Panc1 (cell line): ENCODE measurements at regions not wholly inside any gene's neighbourhood (a gene's known extent, or its start where the extent isn't known, plus 50 kb on each side); places are given as distances from the start of the nearest gene placed in this dataset.

ENCODE experiments used
- ATAC-seq: fragments of 200-7000 bp; cut with Tn5 transposase; 2 replicates; pipeline ENCODE4 v1.9.1; 2020; ENCODE audit warnings: mild to moderate bottlenecking, moderate library complexity
- BruUV-seq: library from RNA; stranded (reverse); fragments of 400-500 nt; replicated peaks from 2 replicates; lab custom pipeline; 2021; lab: Mats Ljungman, UMichigan
- CTCF ChIA-PET: fragments of 300-600 bp; sonication (Branson Sonifier 250); formaldehyde crosslinking; loops from one replicate; lab custom pipeline; 2022; ENCODE audit warnings: antibody characterized with exemption; lab: Charles Lee
- POLR2A ChIA-PET: fragments of 300-600 bp; sonication (Branson Sonifier 250); formaldehyde crosslinking; loops from one replicate; lab custom pipeline; 2022; ENCODE audit warnings: antibody characterized with exemption; lab: Charles Lee
- DNase-seq: peaks from one replicate; pipeline ENCODE4 v3.0.0-alpha.2; 2010; ENCODE audit warnings: low read depth, low spot score
- H3K27ac ChIP-seq: 2 replicates; pipeline ENCODE4 v1.5.1; 2011; ENCODE audit warnings: mild to moderate bottlenecking, low read length, inconsistent platforms
- H3K27me3 ChIP-seq: fragments of 200-500 bp; sonication (Bioruptor generic); 2 replicates; pipeline ENCODE4 v1.6.0; 2014; ENCODE audit warnings: low read length, inconsistent platforms; ENCODE audit not compliant: control insufficient read depth, insufficient read depth
- H3K36me3 ChIP-seq: fragments of 200-500 bp; sonication (Bioruptor generic); 2 replicates; pipeline ENCODE4 v1.5.1; 2014; ENCODE audit warnings: inconsistent platforms, mild to moderate bottlenecking, low read length, moderate library complexity; ENCODE audit not compliant: control insufficient read depth, insufficient read depth
- H3K4me1 ChIP-seq: 2 replicates; pipeline ENCODE4 v1.5.1; 2011; ENCODE audit warnings: inconsistent platforms, mild to moderate bottlenecking, low read length, moderate library complexity; ENCODE audit not compliant: control insufficient read depth, insufficient read depth
- H3K4me3 ChIP-seq, 2 experiments: 2 replicates each; pipeline ENCODE4 v1.5.1; 2011 to 2012; ENCODE audit warnings: low read depth in 2 of 2, low read length in 2 of 2, mild to moderate bottlenecking in 2 of 2, inconsistent platforms in 1 of 2, moderate library complexity in 1 of 2
- H3K9me3 ChIP-seq: fragments of 200-500 bp; sonication (Bioruptor generic); 2 replicates; pipeline ENCODE4 v1.5.1; 2014; ENCODE audit warnings: low read depth, mild to moderate bottlenecking, inconsistent platforms, low read length, moderate library complexity; ENCODE audit not compliant: control insufficient read depth, insufficient read depth
- POLR2AphosphoS5 ChIP-seq: IDR thresholded peaks from 2 replicates; pipeline ENCODE4 v1.6.1; 2012; ENCODE audit warnings: mild to moderate bottlenecking, low read depth, low read length, moderate library complexity
- SIN3A ChIP-seq: IDR thresholded peaks from 2 replicates; pipeline ENCODE4 v1.6.1; 2012; ENCODE audit warnings: low read depth, mild to moderate bottlenecking, low read length, moderate library complexity, borderline replicate concordance; ENCODE audit not compliant: insufficient read depth
- TCF7L2 ChIP-seq: IDR thresholded peaks from 2 replicates; pipeline ENCODE4 v1.6.1; 2011; ENCODE audit warnings: mild to moderate bottlenecking, low read depth, low read length, inconsistent platforms
- in situ Hi-C: cut with HindIII; loops from 2 replicates; pipeline ENCODE4 v1.10.0; 2016; ENCODE audit warnings: low sequenced_read_pairs, low pct_unique_long_range_greater_than_20kb
- intact Hi-C: fragments of 100-400 bp; cut with micrococcal nuclease; formaldehyde crosslinking; loops from one replicate; pipeline ENCODE4 v1.10.0; 2022; ENCODE audit not compliant: unreplicated experiment
- TF ChIP-seq, protein P1 (sequence below), 2 experiments: IDR thresholded peaks; 2 replicates each; pipeline ENCODE4 v1.6.1; 2011 to 2012; ENCODE audit warnings: low read depth in 2 of 2, control low read depth in 1 of 2, low read length in 1 of 2, mild to moderate bottlenecking in 1 of 2, moderate library complexity in 1 of 2; ENCODE audit not compliant: insufficient read depth in 1 of 2
- TF ChIP-seq, protein P2 (sequence below): fragments of 450-650 bp; IDR thresholded peaks from 2 replicates; pipeline ENCODE4 v1.5.1; 2017; ENCODE audit warnings: mild to moderate bottlenecking

GRCh38 chr2:63710732-63711131, 122.0 kb downstream of the MDH1 start:
- H3K27me3 ChIP-seq: no peaks in the 10 kb centered on the region
- CTCF ChIA-PET: no interaction called here

GRCh38 chr2:63712748-63713147, 124.0 kb downstream of the MDH1 start:
- DNase-seq (no peak), ATAC-seq (no peak)
- POLR2A ChIA-PET: no interaction called here
- Histone ChIP-seq H3K27me3 (no peaks in the 10 kb centered on the region; the same call in 1 of the 2 replicates), H3K9me3 (no peaks in the 10 kb centered on the region), H3K27ac (no peak overlapping the region), H3K4me1 (no peaks in the 10 kb centered on the region), H3K36me3 (no peaks in the 10 kb centered on the region), H3K4me3 (no peak overlapping the region)
- intact Hi-C loops: no loop called here
- TF ChIP-seq, protein P1, sequence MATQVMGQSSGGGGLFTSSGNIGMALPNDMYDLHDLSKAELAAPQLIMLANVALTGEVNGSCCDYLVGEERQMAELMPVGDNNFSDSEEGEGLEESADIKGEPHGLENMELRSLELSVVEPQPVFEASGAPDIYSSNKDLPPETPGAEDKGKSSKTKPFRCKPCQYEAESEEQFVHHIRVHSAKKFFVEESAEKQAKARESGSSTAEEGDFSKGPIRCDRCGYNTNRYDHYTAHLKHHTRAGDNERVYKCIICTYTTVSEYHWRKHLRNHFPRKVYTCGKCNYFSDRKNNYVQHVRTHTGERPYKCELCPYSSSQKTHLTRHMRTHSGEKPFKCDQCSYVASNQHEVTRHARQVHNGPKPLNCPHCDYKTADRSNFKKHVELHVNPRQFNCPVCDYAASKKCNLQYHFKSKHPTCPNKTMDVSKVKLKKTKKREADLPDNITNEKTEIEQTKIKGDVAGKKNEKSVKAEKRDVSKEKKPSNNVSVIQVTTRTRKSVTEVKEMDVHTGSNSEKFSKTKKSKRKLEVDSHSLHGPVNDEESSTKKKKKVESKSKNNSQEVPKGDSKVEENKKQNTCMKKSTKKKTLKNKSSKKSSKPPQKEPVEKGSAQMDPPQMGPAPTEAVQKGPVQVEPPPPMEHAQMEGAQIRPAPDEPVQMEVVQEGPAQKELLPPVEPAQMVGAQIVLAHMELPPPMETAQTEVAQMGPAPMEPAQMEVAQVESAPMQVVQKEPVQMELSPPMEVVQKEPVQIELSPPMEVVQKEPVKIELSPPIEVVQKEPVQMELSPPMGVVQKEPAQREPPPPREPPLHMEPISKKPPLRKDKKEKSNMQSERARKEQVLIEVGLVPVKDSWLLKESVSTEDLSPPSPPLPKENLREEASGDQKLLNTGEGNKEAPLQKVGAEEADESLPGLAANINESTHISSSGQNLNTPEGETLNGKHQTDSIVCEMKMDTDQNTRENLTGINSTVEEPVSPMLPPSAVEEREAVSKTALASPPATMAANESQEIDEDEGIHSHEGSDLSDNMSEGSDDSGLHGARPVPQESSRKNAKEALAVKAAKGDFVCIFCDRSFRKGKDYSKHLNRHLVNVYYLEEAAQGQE (IDR thresholded peaks at IDR 0.05; ENCODE audit: insufficient read depth in 1 of 2, low read depth in 2 of 2, low read length in 1 of 2): no peak
- TF ChIP-seq TCF7L2: no peak
- TF ChIP-seq POLR2AphosphoS5: no peak
- TF ChIP-seq, protein P2, sequence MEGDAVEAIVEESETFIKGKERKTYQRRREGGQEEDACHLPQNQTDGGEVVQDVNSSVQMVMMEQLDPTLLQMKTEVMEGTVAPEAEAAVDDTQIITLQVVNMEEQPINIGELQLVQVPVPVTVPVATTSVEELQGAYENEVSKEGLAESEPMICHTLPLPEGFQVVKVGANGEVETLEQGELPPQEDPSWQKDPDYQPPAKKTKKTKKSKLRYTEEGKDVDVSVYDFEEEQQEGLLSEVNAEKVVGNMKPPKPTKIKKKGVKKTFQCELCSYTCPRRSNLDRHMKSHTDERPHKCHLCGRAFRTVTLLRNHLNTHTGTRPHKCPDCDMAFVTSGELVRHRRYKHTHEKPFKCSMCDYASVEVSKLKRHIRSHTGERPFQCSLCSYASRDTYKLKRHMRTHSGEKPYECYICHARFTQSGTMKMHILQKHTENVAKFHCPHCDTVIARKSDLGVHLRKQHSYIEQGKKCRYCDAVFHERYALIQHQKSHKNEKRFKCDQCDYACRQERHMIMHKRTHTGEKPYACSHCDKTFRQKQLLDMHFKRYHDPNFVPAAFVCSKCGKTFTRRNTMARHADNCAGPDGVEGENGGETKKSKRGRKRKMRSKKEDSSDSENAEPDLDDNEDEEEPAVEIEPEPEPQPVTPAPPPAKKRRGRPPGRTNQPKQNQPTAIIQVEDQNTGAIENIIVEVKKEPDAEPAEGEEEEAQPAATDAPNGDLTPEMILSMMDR: no peak
- no peak for TF ChIP-seq SIN3A
- CTCF ChIA-PET: no interaction called here
- in situ Hi-C loops: no loop called here
- no TSS peak for BruUV-seq

More at GRCh38 chr2:63710732-63711131, 122.0 kb downstream of the MDH1 start:
- POLR2A ChIA-PET: no interaction called here
- no peaks in the 10 kb centered on the region for H3K9me3 ChIP-seq
- no TSS peak for BruUV-seq
- no peak overlapping the region for H3K27ac ChIP-seq
- DNase-seq (no peak), ATAC-seq (no peak)
- H3K4me3 ChIP-seq: no peak overlapping the region
- TF ChIP-seq, protein P1 (IDR thresholded peaks at IDR 0.05; ENCODE audit: insufficient read depth in 1 of 2, low read depth in 2 of 2, low read length in 1 of 2): no peak
- TF ChIP-seq, protein P2: no peak
- TF ChIP-seq SIN3A (no peak), TCF7L2 (no peak), POLR2AphosphoS5 (no peak)
- H3K36me3 ChIP-seq: no peaks in the 10 kb centered on the region
- in situ Hi-C loops (no loop called here), intact Hi-C loops (no loop called here)
- no peaks in the 10 kb centered on the region for H3K4me1 ChIP-seq
